NCI-H2196 treated with DMSO at 0.1 percent for 48 hours (cell line): ENCODE measurements at regions not wholly inside any gene's neighbourhood (a gene's known extent, or its start where the extent isn't known, plus 50 kb on each side); places are given as distances from the start of the nearest gene placed in this dataset.

Experiments
- DNase-seq: peaks from one replicate; lab custom pipeline; 2025; ENCODE audit not compliant: unreplicated experiment; lab: John Stamatoyannopoulos, UW

- no peak for DNase-seq
Measured at GRCh38 chr12:98048326-98048725, 467.1 kb upstream of the TMPO start.

GRCh38 chr12:98053202-98053601 lies 462.2 kb upstream of the TMPO start:
- DNase-seq = no peak

- DNase-seq = no peak
Measured at GRCh38 chr12:98057701-98058100, 457.7 kb upstream of the TMPO start.

- DNase-seq = no peak
Measured at GRCh38 chr12:98058213-98058612, 457.2 kb upstream of the TMPO start.

- no peak for DNase-seq
Measured at GRCh38 chr12:98058838-98059237, 456.6 kb upstream of the TMPO start.

GRCh38 chr12:98059659-98060343 lies 455.6 kb upstream of the TMPO start:
- no peak for DNase-seq

- no peak for DNase-seq
Measured at GRCh38 chr12:98060411-98060810, 455.0 kb upstream of the TMPO start.

GRCh38 chr12:98062464-98063245 lies 452.7 kb upstream of the TMPO start:
- no peak for DNase-seq

GRCh38 chr12:98064501-98064900 lies 450.9 kb upstream of the TMPO start:
- DNase-seq = no peak

- no peak for DNase-seq
Measured at GRCh38 chr12:98067795-98068194, 447.6 kb upstream of the TMPO start.

- no peak for DNase-seq
Measured at GRCh38 chr12:98073610-98074009, 441.8 kb upstream of the TMPO start.

GRCh38 chr12:98074286-98074685 lies 441.1 kb upstream of the TMPO start:
- DNase-seq = no peak

GRCh38 chr12:98084391-98084790 lies 431.0 kb upstream of the TMPO start:
- DNase-seq = no peak

GRCh38 chr12:98085046-98085755 lies 430.2 kb upstream of the TMPO start:
- no peak for DNase-seq

GRCh38 chr12:98090731-98091130 lies 424.7 kb upstream of the TMPO start:
- DNase-seq = no peak

- DNase-seq = no peak
Measured at GRCh38 chr12:98096436-98096835, 419.0 kb upstream of the TMPO start.

GRCh38 chr12:98106031-98106683 lies 409.2 kb upstream of the TMPO start:
- no peak for DNase-seq

- DNase-seq = no peak
Measured at GRCh38 chr12:98109266-98109665, 406.1 kb upstream of the TMPO start.

GRCh38 chr12:98110536-98110935 lies 404.9 kb upstream of the TMPO start:
- no peak for DNase-seq

- no peak for DNase-seq
Measured at GRCh38 chr12:98113548-98113947, 401.8 kb upstream of the TMPO start.

- DNase-seq = no peak
Measured at GRCh38 chr12:98121963-98122362, 393.4 kb upstream of the TMPO start.
